Coronary artery (tissue), 2 donors: ENCODE measurements at regions not wholly inside any gene's neighbourhood (a gene's known extent, or its start where the extent isn't known, plus 50 kb on each side); places are given as distances from the start of the nearest gene placed in this dataset.

Experiments
- DNase-seq: peaks from one replicate; pipeline ENCODE4 v3.0.0-alpha.2; 2017; ENCODE audit warnings: low spot score
- H3K27ac ChIP-seq, 2 donors: fragments of 200-600 bp; sonication (generic); one replicate each; pipeline ENCODE4 v1.5.1; 2016 to 2019
- H3K4me3 ChIP-seq: fragments of 200-600 bp; sonication (generic); 2 replicates; pipeline ENCODE4 v1.5.1; 2016; ENCODE audit warnings: mild to moderate bottlenecking, moderate library complexity
- CTCF ChIP-seq: fragments of 200-600 bp; sonication (generic); IDR thresholded peaks from one replicate; pipeline ENCODE4 v1.5.1; 2019; ENCODE audit warnings: antibody characterized with exemption

- no peak for TF ChIP-seq CTCF
- Histone ChIP-seq H3K4me3 (peak overlapping the region; percentile 64), H3K27ac (no peak overlapping the region)
- no peak for DNase-seq
These were observed 296.0 kb downstream of the OMA1 start for GRCh38 chr1:58250587-58250948.

GRCh38 chr1:58249737-58250586, 296.6 kb downstream of the OMA1 start:
- TF ChIP-seq CTCF, result no peak
- Histone ChIP-seq H3K4me3 (peak overlapping the region; percentile 64), H3K27ac (no peak overlapping the region)
- no peak for DNase-seq

GRCh38 chr1:58249388-58249736, 297.2 kb downstream of the OMA1 start:
- peak overlapping the region; percentile 64 for H3K4me3 ChIP-seq
- TF ChIP-seq CTCF, result no peak
- no peak overlapping the region for H3K27ac ChIP-seq
- no peak for DNase-seq

- no peak for DNase-seq
- Histone ChIP-seq H3K4me3 (no peak overlapping the region), H3K27ac (no peak overlapping the region)
- TF ChIP-seq CTCF, result no peak
These were observed 297.7 kb downstream of the OMA1 start for GRCh38 chr1:58248791-58249190.

GRCh38 chr1:58248072-58248471, 298.5 kb downstream of the OMA1 start:
- H3K4me3 ChIP-seq, result no peak overlapping the region
- no peak for DNase-seq
- no peak for TF ChIP-seq CTCF
- H3K27ac ChIP-seq, result no peak overlapping the region

- no peak for TF ChIP-seq CTCF
- DNase-seq, result no peak
- Histone ChIP-seq H3K27ac (no peak overlapping the region), H3K4me3 (no peak overlapping the region)
These were observed 300.0 kb downstream of the OMA1 start for GRCh38 chr1:58246549-58246948.

- no peak overlapping the region for H3K4me3 ChIP-seq
- no peak for TF ChIP-seq CTCF
- no peak overlapping the region for H3K27ac ChIP-seq
- DNase-seq, result no peak
These were observed 301.7 kb downstream of the OMA1 start for GRCh38 chr1:58244872-58245271.
